Loucy (cell line): ENCODE measurements at regions not wholly inside any gene's neighbourhood (a gene's known extent, or its start where the extent isn't known, plus 50 kb on each side); places are given as distances from the start of the nearest gene placed in this dataset.

Experiments used
- H2AFZ ChIP-seq: fragments of 200-600 bp; sonication (generic); 2 replicates; pipeline ENCODE4 v1.6.0; 2016; ENCODE audit warnings: antibody characterized with exemption, mild to moderate bottlenecking, low read length, moderate library complexity
- H3F3A ChIP-seq: fragments of 200-600 bp; 2 replicates; pipeline ENCODE4 v1.6.0; 2016; ENCODE audit warnings: antibody characterized with exemption, low read depth, mild to moderate bottlenecking
- H3K27me3 ChIP-seq: fragments of 200-600 bp; sonication (generic); 2 replicates; pipeline ENCODE4 v1.6.1; 2014; ENCODE audit warnings: low read length, mild to moderate bottlenecking; ENCODE audit not compliant: insufficient read depth, poor library complexity, severe bottlenecking
- H3K36me3 ChIP-seq: fragments of 200-600 bp; sonication (generic); 2 replicates; pipeline ENCODE4 v1.6.1; 2016; ENCODE audit warnings: low read length; ENCODE audit not compliant: insufficient read depth
- H3K4me1 ChIP-seq: fragments of 200-600 bp; sonication (generic); 2 replicates; pipeline ENCODE4 v1.5.1; 2014; ENCODE audit warnings: low read length, mild to moderate bottlenecking; ENCODE audit not compliant: insufficient read depth, poor library complexity, severe bottlenecking
- H3K4me2 ChIP-seq: fragments of 200-600 bp; sonication (generic); 2 replicates; pipeline ENCODE4 v1.6.0; 2014; ENCODE audit warnings: antibody characterized with exemption, low read length, low read depth, mild to moderate bottlenecking; ENCODE audit not compliant: poor library complexity, severe bottlenecking
- H3K4me3 ChIP-seq: fragments of 200-600 bp; sonication (generic); 2 replicates; pipeline ENCODE4 v1.5.1; 2014; ENCODE audit warnings: low read length, mild to moderate bottlenecking, mixed read lengths; ENCODE audit not compliant: poor library complexity, severe bottlenecking
- H3K79me2 ChIP-seq: fragments of 200-600 bp; sonication (generic); 2 replicates; pipeline ENCODE4 v1.6.1; 2014; ENCODE audit warnings: low read length; ENCODE audit not compliant: insufficient read depth
- H3K9ac ChIP-seq: fragments of 200-600 bp; sonication (generic); 2 replicates; pipeline ENCODE4 v1.6.0; 2014; ENCODE audit warnings: mild to moderate bottlenecking, low read depth, low read length, moderate library complexity; ENCODE audit not compliant: poor library complexity, severe bottlenecking
- H3K9me2 ChIP-seq: fragments of 200-600 bp; sonication (generic); replicated peaks from 2 replicates; pipeline ENCODE4 v1.6.1; 2016; ENCODE audit warnings: low read depth, low read length, mixed read lengths
- H3K9me3 ChIP-seq: fragments of 200-600 bp; sonication (generic); 2 replicates; pipeline ENCODE4 v1.6.1; 2014; ENCODE audit warnings: mild to moderate bottlenecking, antibody characterized with exemption, low read length, low read depth; ENCODE audit not compliant: insufficient read depth
- H4K20me1 ChIP-seq: fragments of 200-600 bp; sonication (generic); 2 replicates; pipeline ENCODE4 v1.6.0; 2014; ENCODE audit warnings: antibody characterized with exemption, low read length, mild to moderate bottlenecking; ENCODE audit not compliant: insufficient read depth, poor library complexity, severe bottlenecking
- CTCF ChIP-seq: fragments of 200-600 bp; sonication (generic); conservative IDR thresholded peaks from 2 replicates; pipeline ENCODE4 v1.5.1; 2014; ENCODE audit warnings: mild to moderate bottlenecking, antibody characterized with exemption, low read length
- EZH2phosphoT487 ChIP-seq: fragments of 200-600 bp; IDR thresholded peaks from 2 replicates; pipeline ENCODE4 v1.6.1; 2018; ENCODE audit warnings: antibody characterized with exemption, mild to moderate bottlenecking, moderate library complexity, borderline replicate concordance

- Histone ChIP-seq H3K4me3 (no peak overlapping the region), H3K4me1 (peaks cover 63% of the 10 kb centered on the region), H3F3A (no peaks in the 10 kb centered on the region), H3K9ac (no peak overlapping the region), H3K79me2 (no peaks in the 10 kb centered on the region), H3K9me2 (no peaks in the 10 kb centered on the region), H3K36me3 (no peaks in the 10 kb centered on the region), H3K4me2 (no peak overlapping the region), H3K9me3 (no peaks in the 10 kb centered on the region), H4K20me1 (no peaks in the 10 kb centered on the region), H3K27me3 (no peaks in the 10 kb centered on the region), H2AFZ (peak overlapping the region; percentile 15; the same call in 1 of the 2 replicates)
- no peak for TF ChIP-seq EZH2phosphoT487
- TF ChIP-seq CTCF = peak; percentile 31
These were observed 182.3 kb upstream of the LPP start for GRCh38 chr3:187971629-187972028.

GRCh38 chr3:187972454-187972853 is 181.5 kb upstream of the LPP start:
- Histone ChIP-seq H3K9ac (no peak overlapping the region), H3K4me2 (no peak overlapping the region)
- no peak for TF ChIP-seq EZH2phosphoT487
- no peak for TF ChIP-seq CTCF

DNA sequence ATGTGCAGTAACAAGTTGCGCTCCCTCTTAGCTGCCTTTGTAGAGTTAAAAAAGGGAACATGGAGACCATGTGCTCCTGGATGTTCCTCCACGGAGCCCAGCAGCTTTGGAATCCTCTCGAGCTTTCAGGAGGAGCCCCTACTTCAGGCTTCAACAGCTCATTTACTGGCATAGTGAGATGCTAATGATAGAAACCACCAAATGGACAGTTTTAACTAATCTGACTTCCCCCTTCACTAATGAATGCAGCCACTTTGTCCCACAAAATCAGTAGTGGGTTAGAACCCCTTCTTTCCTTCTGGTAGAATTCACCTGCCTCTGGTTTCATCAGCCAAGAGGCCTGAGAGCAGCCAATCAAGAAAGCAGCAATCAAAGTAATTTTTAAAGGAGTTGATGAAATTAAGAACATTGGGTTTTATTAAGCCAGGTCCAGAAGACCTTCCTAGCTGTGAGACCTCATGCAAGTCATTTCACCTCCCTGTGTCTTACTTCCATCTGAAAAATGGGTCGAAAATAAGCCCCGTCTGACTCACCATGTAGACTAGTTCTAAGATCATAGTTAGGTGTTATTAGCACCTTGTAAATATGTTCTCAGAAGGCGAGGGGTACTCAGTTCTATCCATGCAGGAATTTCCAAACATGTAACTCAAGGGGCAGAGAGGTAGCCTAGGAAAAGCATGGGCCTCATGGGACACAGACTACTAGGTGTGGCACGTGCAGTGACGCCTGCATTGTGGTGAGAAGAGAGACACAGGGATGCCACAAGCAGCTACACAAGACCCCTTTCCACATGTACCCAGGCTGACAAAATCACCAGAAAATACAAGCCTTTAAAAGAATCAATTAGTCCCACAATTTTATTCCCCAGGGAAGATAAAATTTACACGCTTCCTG is 179.7 kb upstream of the LPP start:
- Histone ChIP-seq H3K4me3 (peak overlapping the region; percentile 36), H4K20me1 (no peaks in the 10 kb centered on the region), H3K4me2 (peak overlapping the region; percentile 53), H3K9ac (peak overlapping the region; percentile 54), H3F3A (no peaks in the 10 kb centered on the region), H3K9me2 (no peaks in the 10 kb centered on the region), H3K27me3 (no peaks in the 10 kb centered on the region), H2AFZ (peak overlapping the region; percentile 11), H3K36me3 (no peaks in the 10 kb centered on the region), H3K4me1 (peaks cover 77% of the 10 kb centered on the region), H3K79me2 (no peaks in the 10 kb centered on the region), H3K9me3 (0 out of 2 replicates have a peak, but pooled peaks cover 3% of the 10 kb centered on the region)
- TF ChIP-seq EZH2phosphoT487 = no peak
- no peak for TF ChIP-seq CTCF

More at GRCh38 chr3:187972454-187972853, 181.5 kb upstream of the LPP start:
- no peaks in the 10 kb centered on the region for H3K9me2 ChIP-seq
- no peaks in the 10 kb centered on the region for H3K79me2 ChIP-seq
- no peaks in the 10 kb centered on the region for H3K9me3 ChIP-seq
- H3K36me3 ChIP-seq = no peaks in the 10 kb centered on the region
- peaks cover 64% of the 10 kb centered on the region for H3K4me1 ChIP-seq
- H4K20me1 ChIP-seq = no peaks in the 10 kb centered on the region
- no peak overlapping the region for H2AFZ ChIP-seq
- H3K27me3 ChIP-seq = no peaks in the 10 kb centered on the region
- no peak overlapping the region for H3K4me3 ChIP-seq
- H3F3A ChIP-seq = no peaks in the 10 kb centered on the region
